ENCODE measurements at regions not wholly inside any gene's neighbourhood (a gene's known extent, or its start where the extent isn't known, plus 50 kb on each side); places are given as distances from the start of the nearest gene placed in this dataset.

GRCh38 chr7:45331563-45331962, 174.0 kb downstream of the RAMP3 start:
- FAIRE-seq, result no peak
- no peaks in the 10 kb centered on the region for H3K27me3 ChIP-seq (replicated peaks in 1 of 2; ENCODE audit: control insufficient read depth in 2 of 2, insufficient read depth in 2 of 2, low read length in 1 of 2)
- POLR2A ChIA-PET, result no interaction called here

More at GRCh38 chr7:45331563-45331962, 174.0 kb downstream of the RAMP3 start:
- no peaks in the 10 kb centered on the region for H3K36me3 ChIP-seq (ENCODE audit: control insufficient read depth in 2 of 2, insufficient read depth in 2 of 2, low read length in 1 of 2)
- H3K4me2 ChIP-seq (ENCODE audit: control insufficient read depth, insufficient read depth), result no peak overlapping the region
- SMC1A ChIA-PET (ENCODE audit: uncharacterized antibody, unreplicated experiment), result interaction anchor here (0.9 kb wide), 2 partner anchors 12 to 30 kb away, joined by 3 to 4 read pairs; no protein-coding TSS in a partner anchor
- no peaks in the 10 kb centered on the region for H3K4me1 ChIP-seq (ENCODE audit: control insufficient read depth, insufficient read depth, low read length)
- BruUV-seq (replicated peaks), result no TSS peak
- no peak overlapping the region for H3K4me3 ChIP-seq
- H3K27ac ChIP-seq (ENCODE audit: control insufficient read depth, insufficient read depth), result no peak overlapping the region
- DNase-seq (ENCODE audit: low read depth, low spot score) (no peak), ATAC-seq (no peak)
- intact Hi-C loops (cut with micrococcal nuclease; ENCODE audit: unreplicated experiment) (no loop called here), in situ Hi-C loops (cut with MboI) (no loop called here)
- no peaks in the 10 kb centered on the region for H3K79me2 ChIP-seq (ENCODE audit: control insufficient read depth, insufficient read depth, low read length)
- no peak overlapping the region for H2AFZ ChIP-seq (ENCODE audit: control insufficient read depth, low read depth, low read length)
- RAD21 ChIA-PET (ENCODE audit: unreplicated experiment), result no interaction called here
- H4K20me1 ChIP-seq (ENCODE audit: control insufficient read depth, insufficient read depth), result no peaks in the 10 kb centered on the region
- CTCF ChIA-PET, result no interaction called here
- no peaks in the 10 kb centered on the region for H3K9me3 ChIP-seq (replicated peaks; ENCODE audit: control insufficient read depth, insufficient read depth, low read length)
- TF ChIP-seq HDAC6 (IDR thresholded peaks at IDR 0.05; ENCODE audit: unreplicated experiment) (no peak), RFX5 (IDR thresholded peaks at IDR 0.05; ENCODE audit: low read depth, low read length) (no peak), NRF1 (conservative IDR thresholded peaks at IDR 0.05; ENCODE audit: low read depth, low read length) (no peak), E2F4 (IDR thresholded peaks at IDR 0.05; ENCODE audit: low read depth, low read length) (no peak), BHLHE40 (IDR thresholded peaks at IDR 0.05; ENCODE audit: borderline replicate concordance in 1 of 2, low read depth in 2 of 2, low read length in 1 of 2) (no peak), STAT1 (conservative IDR thresholded peaks at IDR 0.05) (no peak), PRDM15 (CRISPR knock-in tag; IDR thresholded peaks at IDR 0.05) (no peak), MYB (IDR thresholded peaks at IDR 0.05; ENCODE audit: borderline replicate concordance, low read depth, low read length) (no peak), HDAC2 (IDR thresholded peaks at IDR 0.05) (no peak), EP300 (IDR thresholded peaks at IDR 0.05; ENCODE audit: borderline replicate concordance in 1 of 2, control insufficient read depth in 1 of 2, low read depth in 2 of 2, low read length in 2 of 2) (no peak), RAD21 (IDR thresholded peaks at IDR 0.05; ENCODE audit: insufficient read depth, low read depth, low read length) (no peak), HCFC1 (IDR thresholded peaks at IDR 0.05; ENCODE audit: low read length) (no peak), NR2C1 (IDR thresholded peaks at IDR 0.05) (no peak), TCF7 (IDR thresholded peaks at IDR 0.05; ENCODE audit: borderline replicate concordance) (no peak), POLR2A (IDR thresholded peaks at IDR 0.05; ENCODE audit: low read depth, low read length) (no peak), CTCF (IDR thresholded peaks at IDR 0.05 in 2 of 3, conservative IDR thresholded peaks at IDR 0.05 in 1 of 3; ENCODE audit: control insufficient read depth in 2 of 3, extremely low read depth in 1 of 3, insufficient read depth in 1 of 3, low read depth in 3 of 3, low read length in 3 of 3) (no peak), NFYA (IDR thresholded peaks at IDR 0.05; ENCODE audit: borderline replicate concordance, low read depth, low read length) (no peak)
- H3K9ac ChIP-seq (ENCODE audit: control insufficient read depth, insufficient read depth, low read length), result no peak overlapping the region
- WGBS (ENCODE audit: insufficient coverage, insufficient replicate concordance, low lambda C conversion rate, missing lambda C conversion rate), result 38% methylated on average over 1 of the region's 1 CpG

Measured in GM12878 (cell line).